Immature natural killer cell (primary cell): ENCODE measurements at regions not wholly inside any gene's neighbourhood (a gene's known extent, or its start where the extent isn't known, plus 50 kb on each side); places are given as distances from the start of the nearest gene placed in this dataset.
"Not testable (repeated sequence)": the region's sequence is repeated elsewhere in the genome, so short reads cannot be mapped to it uniquely, and the experiment has no call there.

Experiments
- DNase-seq, 3 donors: peaks; one replicate each; pipeline ENCODE4 v3.0.0; 2022; ENCODE audit warnings: mixed read lengths in 1 of 3
- H3K27ac Mint-ChIP-seq, 6 donors: one replicate each; pipeline ENCODE4 v1.8.0; 2020; ENCODE audit warnings: mixed read lengths in 6 of 6, mild to moderate bottlenecking in 5 of 6, inconsistent platforms in 4 of 6, moderate library complexity in 3 of 6
- H3K27me3 Mint-ChIP-seq, 3 donors: one replicate each; pipeline ENCODE4 v1.8.0; 2020 to 2021; ENCODE audit warnings: low read depth in 3 of 3, mild to moderate bottlenecking in 3 of 3, mixed read lengths in 3 of 3, moderate library complexity in 3 of 3, inconsistent platforms in 1 of 3
- H3K36me3 Mint-ChIP-seq, 3 donors: one replicate each; pipeline ENCODE4 v1.8.0; 2020; ENCODE audit warnings: mixed read lengths in 3 of 3, inconsistent platforms in 2 of 3, mild to moderate bottlenecking in 2 of 3
- H3K4me1 Mint-ChIP-seq, 2 donors: one replicate each; pipeline ENCODE4 v1.8.0; 2020; ENCODE audit warnings: inconsistent platforms in 2 of 2, mild to moderate bottlenecking in 2 of 2, mixed read lengths in 2 of 2, moderate library complexity in 1 of 2
- H3K4me3 Mint-ChIP-seq, 5 donors: one replicate each; pipeline ENCODE4 v1.8.0; 2020; ENCODE audit warnings: mild to moderate bottlenecking in 5 of 5, mixed read lengths in 5 of 5, inconsistent platforms in 3 of 5, moderate library complexity in 3 of 5
- H3K9me3 Mint-ChIP-seq, 6 donors: one replicate each; pipeline ENCODE4 v1.8.0; 2020; ENCODE audit warnings: mild to moderate bottlenecking in 6 of 6, mixed read lengths in 6 of 6, inconsistent platforms in 4 of 6, moderate library complexity in 3 of 6

GRCh38 chr12:125519026-125519651 lies 453.9 kb downstream of the AACS start:
- peaks cover 0 to 3% (median 0%) of the 10 kb centered on the region in 3 donors for H3K36me3 Mint-ChIP-seq
- DNase-seq: no peak
- H3K27me3 Mint-ChIP-seq: peaks cover 0 to 3% (median 2%) of the 10 kb centered on the region in 3 donors
- H3K27ac Mint-ChIP-seq: no peak overlapping the region
- H3K4me3 Mint-ChIP-seq: no peak overlapping the region
- no peaks in the 10 kb centered on the region for H3K4me1 Mint-ChIP-seq
- peaks cover 0 to 16% (median 4%) of the 10 kb centered on the region in 6 donors for H3K9me3 Mint-ChIP-seq

GRCh38 chr12:125525879-125526278 lies 460.6 kb downstream of the AACS start:
- H3K27ac Mint-ChIP-seq: no peak overlapping the region
- peaks cover 0 to 3% (median 0%) of the 10 kb centered on the region in 3 donors for H3K36me3 Mint-ChIP-seq
- H3K27me3 Mint-ChIP-seq: peaks cover 2 to 4% (median 4%) of the 10 kb centered on the region in 3 donors
- no peak overlapping the region for H3K4me3 Mint-ChIP-seq
- H3K4me1 Mint-ChIP-seq: no peaks in the 10 kb centered on the region
- peaks cover 0 to 16% (median 4%) of the 10 kb centered on the region in 6 donors for H3K9me3 Mint-ChIP-seq
- DNase-seq: no peak

GRCh38 chr12:125528281-125528680 lies 463.0 kb downstream of the AACS start:
- Mint-ChIP-seq H3K36me3 (no peaks in the 10 kb centered on the region), H3K4me3 (no peak overlapping the region), H3K27me3 (peaks cover 2 to 4% (median 4%) of the 10 kb centered on the region in 3 donors), H3K4me1 (no peaks in the 10 kb centered on the region), H3K27ac (no peak overlapping the region), H3K9me3 (peaks cover 0 to 9% (median 0%) of the 10 kb centered on the region in 6 donors)
- DNase-seq: no peak

- H3K4me1 Mint-ChIP-seq: no peaks in the 10 kb centered on the region
- H3K4me3 Mint-ChIP-seq: no peak overlapping the region
- H3K9me3 Mint-ChIP-seq: no peaks in the 10 kb centered on the region
- DNase-seq: no peak
- no peaks in the 10 kb centered on the region for H3K36me3 Mint-ChIP-seq
- H3K27ac Mint-ChIP-seq: no peak overlapping the region
- peaks cover 1 to 4% (median 4%) of the 10 kb centered on the region in 3 donors for H3K27me3 Mint-ChIP-seq
These were observed 465.0 kb downstream of the AACS start for GRCh38 chr12:125530201-125530600.

- no peaks in the 10 kb centered on the region for H3K36me3 Mint-ChIP-seq
- no peak for DNase-seq
- no peak overlapping the region for H3K27ac Mint-ChIP-seq
- no peaks in the 10 kb centered on the region for H3K9me3 Mint-ChIP-seq
- H3K4me3 Mint-ChIP-seq: no peak overlapping the region
- H3K27me3 Mint-ChIP-seq: peaks cover 1 to 5% (median 4%) of the 10 kb centered on the region in 3 donors
- H3K4me1 Mint-ChIP-seq: no peaks in the 10 kb centered on the region
These were observed 465.6 kb downstream of the AACS start for GRCh38 chr12:125530876-125531275.

GRCh38 chr12:125531574-125531973 lies 466.3 kb downstream of the AACS start:
- Mint-ChIP-seq H3K27ac (no peak overlapping the region), H3K9me3 (no peaks in the 10 kb centered on the region), H3K27me3 (peaks cover 1 to 5% (median 4%) of the 10 kb centered on the region in 3 donors), H3K36me3 (no peaks in the 10 kb centered on the region), H3K4me1 (no peaks in the 10 kb centered on the region), H3K4me3 (no peak overlapping the region)
- no peak for DNase-seq

GRCh38 chr12:125533434-125534029 lies 468.3 kb downstream of the AACS start:
- H3K4me3 Mint-ChIP-seq: no peak overlapping the region
- no peak overlapping the region for H3K27ac Mint-ChIP-seq
- H3K27me3 Mint-ChIP-seq: peaks cover 1 to 8% (median 4%) of the 10 kb centered on the region in 3 donors
- no peaks in the 10 kb centered on the region for H3K4me1 Mint-ChIP-seq
- no peaks in the 10 kb centered on the region for H3K36me3 Mint-ChIP-seq
- no peaks in the 10 kb centered on the region for H3K9me3 Mint-ChIP-seq
- no peak for DNase-seq

- Mint-ChIP-seq H3K9me3 (peaks cover 0 to 6% (median 0%) of the 10 kb centered on the region in 6 donors), H3K36me3 (no peaks in the 10 kb centered on the region), H3K27ac (no peak overlapping the region), H3K27me3 (peaks cover 0 to 8% (median 0%) of the 10 kb centered on the region in 3 donors), H3K4me3 (no peak overlapping the region), H3K4me1 (no peaks in the 10 kb centered on the region)
- no peak for DNase-seq
These were observed 473.4 kb downstream of the AACS start for GRCh38 chr12:125538401-125539199.

GRCh38 chr12:125540580-125541204 lies 475.5 kb downstream of the AACS start:
- Mint-ChIP-seq H3K4me3 (no peak overlapping the region), H3K36me3 (no peaks in the 10 kb centered on the region), H3K9me3 (peaks cover 0 to 6% (median under 1%) of the 10 kb centered on the region in 6 donors), H3K27ac (no peak overlapping the region), H3K4me1 (no peaks in the 10 kb centered on the region), H3K27me3 (peaks cover 0 to 5% (median 2%) of the 10 kb centered on the region in 3 donors)
- no peak for DNase-seq

- no peak overlapping the region for H3K27ac Mint-ChIP-seq
- H3K4me3 Mint-ChIP-seq: no peak overlapping the region
- no peaks in the 10 kb centered on the region for H3K4me1 Mint-ChIP-seq
- peaks cover 0 to 7% (median 2%) of the 10 kb centered on the region in 3 donors for H3K27me3 Mint-ChIP-seq
- peaks cover 0 to 6% (median under 1%) of the 10 kb centered on the region in 6 donors for H3K9me3 Mint-ChIP-seq
- DNase-seq: no peak
- H3K36me3 Mint-ChIP-seq: no peaks in the 10 kb centered on the region
These were observed 479.7 kb downstream of the AACS start for GRCh38 chr12:125544960-125545359.

GRCh38 chr12:125549171-125549570 lies 483.9 kb downstream of the AACS start:
- Mint-ChIP-seq H3K9me3 (peaks cover 0 to 3% (median 0%) of the 10 kb centered on the region in 6 donors), H3K4me1 (no peaks in the 10 kb centered on the region), H3K27me3 (peaks cover 0 to 7% (median 2%) of the 10 kb centered on the region in 3 donors), H3K27ac (no peak overlapping the region), H3K36me3 (no peaks in the 10 kb centered on the region), H3K4me3 (no peak overlapping the region)
- DNase-seq: no peak

- H3K27me3 Mint-ChIP-seq: peaks cover 0 to 7% (median 4%) of the 10 kb centered on the region in 3 donors
- H3K36me3 Mint-ChIP-seq: no peaks in the 10 kb centered on the region
- no peak overlapping the region for H3K4me3 Mint-ChIP-seq
- H3K27ac Mint-ChIP-seq: no peak overlapping the region
- peaks cover 0 to 3% (median 0%) of the 10 kb centered on the region in 6 donors for H3K9me3 Mint-ChIP-seq
- no peaks in the 10 kb centered on the region for H3K4me1 Mint-ChIP-seq
- no peak for DNase-seq
These were observed 484.6 kb downstream of the AACS start for GRCh38 chr12:125549836-125550235.

- Mint-ChIP-seq H3K36me3 (no peaks in the 10 kb centered on the region), H3K9me3 (peaks cover 0 to 3% (median 0%) of the 10 kb centered on the region in 6 donors), H3K4me3 (no peak overlapping the region), H3K4me1 (no peaks in the 10 kb centered on the region), H3K27me3 (peaks cover 0 to 7% (median under 1%) of the 10 kb centered on the region in 3 donors), H3K27ac (no peak overlapping the region)
- DNase-seq: no peak
These were observed 487.1 kb downstream of the AACS start for GRCh38 chr12:125552295-125552694.

GRCh38 chr12:125561008-125561407 lies 495.8 kb downstream of the AACS start:
- H3K4me1 Mint-ChIP-seq, H3K4me3 Mint-ChIP-seq, H3K27ac Mint-ChIP-seq, H3K36me3 Mint-ChIP-seq, H3K27me3 Mint-ChIP-seq, DNase-seq, H3K9me3 Mint-ChIP-seq: not testable (repeated sequence)
